OCI-LY7 (cell line): ENCODE measurements at regions not wholly inside any gene's neighbourhood (a gene's known extent, or its start where the extent isn't known, plus 50 kb on each side); places are given as distances from the start of the nearest gene placed in this dataset.

Source experiments
- EZH2phosphoT487 ChIP-seq: fragments of 200-600 bp; sonication (generic); IDR thresholded peaks from 2 replicates; pipeline ENCODE4 v1.6.1; 2018; ENCODE audit warnings: low read depth, borderline replicate concordance, mild to moderate bottlenecking, mixed run types, antibody characterized with exemption, low read length, moderate library complexity, mixed read lengths
- TF ChIP-seq, protein P1 (sequence below): fragments of 200-600 bp; sonication (generic); conservative IDR thresholded peaks from 2 replicates; pipeline ENCODE4 v1.5.1; 2014; ENCODE audit warnings: mild to moderate bottlenecking, antibody characterized with exemption, low read length, moderate library complexity, mixed read lengths

DNA sequence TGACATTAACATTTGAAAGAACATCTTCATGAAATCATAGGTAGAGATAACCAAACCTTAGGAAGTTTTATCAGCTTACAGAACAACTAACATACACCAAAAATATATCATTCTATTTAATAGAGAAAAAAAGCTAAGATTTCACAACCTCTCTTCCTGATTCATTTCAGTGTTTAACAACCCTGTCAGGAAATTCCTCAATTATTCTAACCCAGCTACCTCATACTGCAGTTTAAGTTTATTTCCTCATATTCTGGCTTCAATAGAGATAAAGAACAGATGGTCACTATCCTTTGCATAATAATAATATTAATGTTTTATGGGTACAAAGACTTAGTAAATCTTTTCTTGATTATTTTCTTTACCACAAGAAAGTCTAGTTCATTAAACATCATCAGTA, 112.9 kb upstream of the HSF2 start:
- TF ChIP-seq, protein P1, sequence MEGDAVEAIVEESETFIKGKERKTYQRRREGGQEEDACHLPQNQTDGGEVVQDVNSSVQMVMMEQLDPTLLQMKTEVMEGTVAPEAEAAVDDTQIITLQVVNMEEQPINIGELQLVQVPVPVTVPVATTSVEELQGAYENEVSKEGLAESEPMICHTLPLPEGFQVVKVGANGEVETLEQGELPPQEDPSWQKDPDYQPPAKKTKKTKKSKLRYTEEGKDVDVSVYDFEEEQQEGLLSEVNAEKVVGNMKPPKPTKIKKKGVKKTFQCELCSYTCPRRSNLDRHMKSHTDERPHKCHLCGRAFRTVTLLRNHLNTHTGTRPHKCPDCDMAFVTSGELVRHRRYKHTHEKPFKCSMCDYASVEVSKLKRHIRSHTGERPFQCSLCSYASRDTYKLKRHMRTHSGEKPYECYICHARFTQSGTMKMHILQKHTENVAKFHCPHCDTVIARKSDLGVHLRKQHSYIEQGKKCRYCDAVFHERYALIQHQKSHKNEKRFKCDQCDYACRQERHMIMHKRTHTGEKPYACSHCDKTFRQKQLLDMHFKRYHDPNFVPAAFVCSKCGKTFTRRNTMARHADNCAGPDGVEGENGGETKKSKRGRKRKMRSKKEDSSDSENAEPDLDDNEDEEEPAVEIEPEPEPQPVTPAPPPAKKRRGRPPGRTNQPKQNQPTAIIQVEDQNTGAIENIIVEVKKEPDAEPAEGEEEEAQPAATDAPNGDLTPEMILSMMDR, result no peak
- no peak for TF ChIP-seq EZH2phosphoT487
